ENCODE measurements at regions not wholly inside any gene's neighbourhood (a gene's known extent, or its start where the extent isn't known, plus 50 kb on each side); places are given as distances from the start of the nearest gene placed in this dataset.
"Not testable (repeated sequence)": the region's sequence is repeated elsewhere in the genome, so short reads cannot be mapped to it uniquely, and the experiment has no call there.

GRCh38 chr7:131937868-131938267, 381.4 kb upstream of the PODXL start:
- Histone ChIP-seq H3K36me3 (ENCODE audit: control insufficient read depth in 2 of 2, insufficient read depth in 2 of 2, low read length in 1 of 2) (no peaks in the 10 kb centered on the region), H3K4me1 (ENCODE audit: control insufficient read depth in 2 of 2, insufficient read depth in 2 of 2, low read length in 2 of 2) (no peaks in the 10 kb centered on the region), H3K27me3 (ENCODE audit: control insufficient read depth in 2 of 2, insufficient read depth in 1 of 2, low read length in 1 of 2) (no peaks in the 10 kb centered on the region), H3K9me3 (ENCODE audit: control insufficient read depth in 2 of 2, insufficient read depth in 1 of 2, low read length in 1 of 2) (no peaks in the 10 kb centered on the region), H3K27ac (ENCODE audit: low read depth in 1 of 2, low read length in 1 of 2) (no peak overlapping the region), H3K4me3 (ENCODE audit: low read length in 2 of 2) (no peak overlapping the region)
- no peak for DNase-seq (ENCODE audit: low read depth in 6 of 9, low spot score in 9 of 9)
- WGBS, result 79% methylated on average over 2 of the region's 2 CpGs

GRCh38 chr7:131935180-131935579, 378.8 kb upstream of the PODXL start:
- Histone ChIP-seq H3K4me3 (ENCODE audit: low read length in 2 of 2) (no peak overlapping the region), H3K27ac (ENCODE audit: low read depth in 1 of 2, low read length in 1 of 2) (no peak overlapping the region), H3K36me3 (ENCODE audit: control insufficient read depth in 2 of 2, insufficient read depth in 2 of 2, low read length in 1 of 2) (no peaks in the 10 kb centered on the region), H3K27me3 (ENCODE audit: control insufficient read depth in 2 of 2, insufficient read depth in 1 of 2, low read length in 1 of 2) (no peaks in the 10 kb centered on the region), H3K4me1 (ENCODE audit: control insufficient read depth in 2 of 2, insufficient read depth in 2 of 2, low read length in 2 of 2) (no peaks in the 10 kb centered on the region), H3K9me3 (ENCODE audit: control insufficient read depth in 2 of 2, insufficient read depth in 1 of 2, low read length in 1 of 2) (no peaks in the 10 kb centered on the region)
- 80% methylated on average over 3 of the region's 3 CpGs for WGBS
- no peak for DNase-seq (ENCODE audit: low read depth in 6 of 9, low spot score in 9 of 9)

- Histone ChIP-seq H3K27me3 (ENCODE audit: control insufficient read depth in 2 of 2, insufficient read depth in 1 of 2, low read length in 1 of 2) (no peaks in the 10 kb centered on the region), H3K9me3 (ENCODE audit: control insufficient read depth in 2 of 2, insufficient read depth in 1 of 2, low read length in 1 of 2) (no peaks in the 10 kb centered on the region), H3K4me3 (ENCODE audit: low read length in 2 of 2) (no peak overlapping the region), H3K36me3 (ENCODE audit: control insufficient read depth in 2 of 2, insufficient read depth in 2 of 2, low read length in 1 of 2) (no peaks in the 10 kb centered on the region), H3K27ac (ENCODE audit: low read depth in 1 of 2, low read length in 1 of 2) (no peak overlapping the region), H3K4me1 (ENCODE audit: control insufficient read depth in 2 of 2, insufficient read depth in 2 of 2, low read length in 2 of 2) (no peaks in the 10 kb centered on the region)
- no peak for DNase-seq (ENCODE audit: low read depth in 6 of 9, low spot score in 9 of 9)
- 79% methylated on average over 3 of the region's 3 CpGs for WGBS
Observed at GRCh38 chr7:131934452-131934851, 378.0 kb upstream of the PODXL start.

GRCh38 chr7:131933751-131934289, 377.4 kb upstream of the PODXL start:
- Histone ChIP-seq H3K27ac (ENCODE audit: low read depth in 1 of 2, low read length in 1 of 2) (no peak overlapping the region), H3K27me3 (ENCODE audit: control insufficient read depth in 2 of 2, insufficient read depth in 1 of 2, low read length in 1 of 2) (no peaks in the 10 kb centered on the region), H3K4me1 (ENCODE audit: control insufficient read depth in 2 of 2, insufficient read depth in 2 of 2, low read length in 2 of 2) (no peaks in the 10 kb centered on the region), H3K4me3 (ENCODE audit: low read length in 2 of 2) (no peak overlapping the region), H3K9me3 (ENCODE audit: control insufficient read depth in 2 of 2, insufficient read depth in 1 of 2, low read length in 1 of 2) (no peaks in the 10 kb centered on the region), H3K36me3 (ENCODE audit: control insufficient read depth in 2 of 2, insufficient read depth in 2 of 2, low read length in 1 of 2) (no peaks in the 10 kb centered on the region)
- 79% methylated on average over 6 of the region's 6 CpGs for WGBS
- DNase-seq (ENCODE audit: low read depth in 6 of 9, low spot score in 9 of 9), result no peak

- WGBS, result 92% methylated on average over 2 of the region's 2 CpGs
Observed at GRCh38 chr7:131933219-131933618, 376.8 kb upstream of the PODXL start.

GRCh38 chr7:131932271-131932670, 375.8 kb upstream of the PODXL start:
- WGBS, result 83% methylated on average over 5 of the region's 5 CpGs
- H3K27ac ChIP-seq (ENCODE audit: low read depth in 1 of 2, low read length in 1 of 2), result no peak overlapping the region
- DNase-seq (ENCODE audit: low read depth in 6 of 9, low spot score in 9 of 9), result no peak
- H3K9me3 ChIP-seq (ENCODE audit: control insufficient read depth in 2 of 2, insufficient read depth in 1 of 2, low read length in 1 of 2), result no peaks in the 10 kb centered on the region
- no peaks in the 10 kb centered on the region for H3K27me3 ChIP-seq (ENCODE audit: control insufficient read depth in 2 of 2, insufficient read depth in 1 of 2, low read length in 1 of 2)
- H3K4me1 ChIP-seq (ENCODE audit: control insufficient read depth in 2 of 2, insufficient read depth in 2 of 2, low read length in 2 of 2), result no peaks in the 10 kb centered on the region
- no peaks in the 10 kb centered on the region for H3K36me3 ChIP-seq (ENCODE audit: control insufficient read depth in 2 of 2, insufficient read depth in 2 of 2, low read length in 1 of 2)
- H3K4me3 ChIP-seq (ENCODE audit: low read length in 2 of 2), result no peak overlapping the region

More at GRCh38 chr7:131933219-131933618, 376.8 kb upstream of the PODXL start:
- H3K4me1 ChIP-seq (ENCODE audit: control insufficient read depth in 2 of 2, insufficient read depth in 2 of 2, low read length in 2 of 2); H3K4me3 ChIP-seq (ENCODE audit: low read length in 2 of 2); H3K27me3 ChIP-seq (ENCODE audit: control insufficient read depth in 2 of 2, insufficient read depth in 1 of 2, low read length in 1 of 2); H3K9me3 ChIP-seq (ENCODE audit: control insufficient read depth in 2 of 2, insufficient read depth in 1 of 2, low read length in 1 of 2); H3K27ac ChIP-seq (ENCODE audit: low read depth in 1 of 2, low read length in 1 of 2); DNase-seq (ENCODE audit: low read depth in 6 of 9, low spot score in 9 of 9); H3K36me3 ChIP-seq (ENCODE audit: control insufficient read depth in 2 of 2, insufficient read depth in 2 of 2, low read length in 1 of 2): not testable (repeated sequence)

GRCh38 chr7:131931370-131931769, 374.9 kb upstream of the PODXL start:
- H3K27me3 ChIP-seq (ENCODE audit: control insufficient read depth in 2 of 2, insufficient read depth in 1 of 2, low read length in 1 of 2), result no peaks in the 10 kb centered on the region
- no peak for DNase-seq (ENCODE audit: low read depth in 6 of 9, low spot score in 9 of 9)

GRCh38 chr7:131929632-131930031, 373.2 kb upstream of the PODXL start:
- no peaks in the 10 kb centered on the region for H3K27me3 ChIP-seq (ENCODE audit: control insufficient read depth in 2 of 2, insufficient read depth in 1 of 2, low read length in 1 of 2)
- DNase-seq (ENCODE audit: low read depth in 6 of 9, low spot score in 9 of 9), result no peak
- no peaks in the 10 kb centered on the region for H3K9me3 ChIP-seq (ENCODE audit: control insufficient read depth in 2 of 2, insufficient read depth in 1 of 2, low read length in 1 of 2)
- no peak overlapping the region for H3K4me3 ChIP-seq (ENCODE audit: low read length in 2 of 2)
- H3K27ac ChIP-seq (ENCODE audit: low read depth in 1 of 2, low read length in 1 of 2), result no peak overlapping the region
- no peaks in the 10 kb centered on the region for H3K4me1 ChIP-seq (ENCODE audit: control insufficient read depth in 2 of 2, insufficient read depth in 2 of 2, low read length in 2 of 2)
- H3K36me3 ChIP-seq (ENCODE audit: control insufficient read depth in 2 of 2, insufficient read depth in 2 of 2, low read length in 1 of 2), result no peaks in the 10 kb centered on the region

More at GRCh38 chr7:131931370-131931769, 374.9 kb upstream of the PODXL start:
- Histone ChIP-seq H3K36me3 (ENCODE audit: control insufficient read depth in 2 of 2, insufficient read depth in 2 of 2, low read length in 1 of 2) (no peaks in the 10 kb centered on the region), H3K4me3 (ENCODE audit: low read length in 2 of 2) (no peak overlapping the region), H3K9me3 (ENCODE audit: control insufficient read depth in 2 of 2, insufficient read depth in 1 of 2, low read length in 1 of 2) (no peaks in the 10 kb centered on the region), H3K27ac (ENCODE audit: low read depth in 1 of 2, low read length in 1 of 2) (no peak overlapping the region), H3K4me1 (ENCODE audit: control insufficient read depth in 2 of 2, insufficient read depth in 2 of 2, low read length in 2 of 2) (no peaks in the 10 kb centered on the region)
- WGBS, result 88% methylated on average over 5 of the region's 5 CpGs

GRCh38 chr7:131927770-131928423, 371.5 kb upstream of the PODXL start:
- no peaks in the 10 kb centered on the region for H3K36me3 ChIP-seq (ENCODE audit: control insufficient read depth in 2 of 2, insufficient read depth in 2 of 2, low read length in 1 of 2)
- H3K4me1 ChIP-seq (ENCODE audit: control insufficient read depth in 2 of 2, insufficient read depth in 2 of 2, low read length in 2 of 2), result no peaks in the 10 kb centered on the region
- H3K9me3 ChIP-seq (ENCODE audit: control insufficient read depth in 2 of 2, insufficient read depth in 1 of 2, low read length in 1 of 2), result no peaks in the 10 kb centered on the region
- H3K27ac ChIP-seq (ENCODE audit: low read depth in 1 of 2, low read length in 1 of 2), result no peak overlapping the region
- WGBS, result 80% methylated on average over 12 of the region's 12 CpGs
- DNase-seq (ENCODE audit: low read depth in 6 of 9, low spot score in 9 of 9), result no peak
- H3K27me3 ChIP-seq (ENCODE audit: control insufficient read depth in 2 of 2, insufficient read depth in 1 of 2, low read length in 1 of 2), result no peaks in the 10 kb centered on the region
- no peak overlapping the region for H3K4me3 ChIP-seq (ENCODE audit: low read length in 2 of 2)
